ENCODE measurements at regions not wholly inside any gene's neighbourhood (a gene's known extent, or its start where the extent isn't known, plus 50 kb on each side); places are given as distances from the start of the nearest gene placed in this dataset.

DNA sequence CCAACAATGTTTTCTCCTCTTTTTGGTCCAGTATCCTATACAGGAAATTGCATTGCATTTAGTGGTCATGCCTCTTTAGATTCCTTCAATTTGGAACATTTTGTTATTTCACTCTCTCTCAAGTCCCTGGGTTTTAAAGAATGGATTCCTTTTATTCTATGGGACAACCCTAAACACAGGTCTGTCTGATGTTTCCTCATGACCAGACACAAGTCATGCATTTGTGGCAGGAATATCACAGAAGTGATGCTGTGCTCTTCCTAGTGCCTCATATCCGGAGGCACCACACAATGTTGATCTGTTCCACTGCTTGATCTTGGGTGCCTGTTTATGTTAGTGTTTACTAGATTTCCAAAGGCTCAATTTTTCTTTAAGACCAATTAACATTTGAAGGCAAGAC, 69.7 kb upstream of the H2AZ1 start (continued):
- TF ChIP-seq AFF4 (CRISPR knock-in tag; IDR thresholded peaks at IDR 0.05): no peak
- no peak for TF ChIP-seq ILK (tag; IDR thresholded peaks at IDR 0.05; ENCODE audit: borderline replicate concordance, low read depth)
- no peak for TF ChIP-seq SUPT5H (IDR thresholded peaks at IDR 0.05)

GRCh38 chr4:100017637-100018310, 67.7 kb upstream of the H2AZ1 start:
- Histone ChIP-seq H3K4me1 (replicated peaks in 1 of 2; ENCODE audit: control insufficient read depth in 2 of 2, insufficient read depth in 2 of 2, low read length in 2 of 2) (no peaks in the 10 kb centered on the region), H3K9me3 (replicated peaks; ENCODE audit: control insufficient read depth, insufficient read depth, low read depth, low read length) (no peaks in the 10 kb centered on the region), H3K27me3 (ENCODE audit: control insufficient read depth in 2 of 2, insufficient read depth in 2 of 2, low read length in 2 of 2) (no peaks in the 10 kb centered on the region), H3K27ac (ENCODE audit: extremely low read depth, low read depth, low read length) (no peak overlapping the region), H3K4me2 (ENCODE audit: insufficient read depth, low read length) (no peak overlapping the region), H3K9ac (ENCODE audit: insufficient read depth in 1 of 2, low read depth in 2 of 2, low read length in 2 of 2) (no peak overlapping the region), H2AFZ (ENCODE audit: low read depth, low read length) (no peak overlapping the region), H4K20me1 (replicated peaks; ENCODE audit: control insufficient read depth, insufficient read depth, low read length) (no peaks in the 10 kb centered on the region), H3K9me1 (ENCODE audit: control insufficient read depth, insufficient read depth, low read length) (no peaks in the 10 kb centered on the region), H3K36me3 (ENCODE audit: control insufficient read depth, insufficient read depth, low read length) (no peaks in the 10 kb centered on the region), H3K79me2 (ENCODE audit: control insufficient read depth, insufficient read depth, low read length) (no peaks in the 10 kb centered on the region), H3K4me3 (no peak overlapping the region)
- no TSS peak for BruUV-seq (replicated peaks)
- in situ Hi-C loops (cut with MboI): no loop called here
- ChIA-PET POLR2A (interaction anchor here (1.4 kb wide), 1 partner anchor 69 kb away, joined by 3 read pairs; no protein-coding TSS in a partner anchor), CTCF (ENCODE audit: low intra/inter-chr PET ratio) (no interaction called here)
- ATAC-seq (no peak), FAIRE-seq (no peak), DNase-seq (ENCODE audit: extremely low read depth in 1 of 4, low spot score in 3 of 4) (no peak)
- intact Hi-C loops (cut with micrococcal nuclease): no loop called here
- 0% methylated on average over 3 of the region's 3 CpGs for WGBS (ENCODE audit: insufficient coverage, low coverage, missing lambda C conversion rate)
- no peak for TF ChIP-seq E2F4 (CRISPR knock-in tag; IDR thresholded peaks at IDR 0.05; ENCODE audit: low read depth)
- TF ChIP-seq MEF2D (tag; conservative IDR thresholded peaks at IDR 0.05; ENCODE audit: low read depth): no peak
- TF ChIP-seq PRDM10 (IDR thresholded peaks at IDR 0.05; ENCODE audit: partially characterized antibody): no peak
- TF ChIP-seq ELF2 (CRISPR knock-in tag; IDR thresholded peaks at IDR 0.05): no peak
- no peak for TF ChIP-seq MEIS2 (IDR thresholded peaks at IDR 0.05; ENCODE audit: partially characterized antibody)
- no peak for TF ChIP-seq BRD4 (IDR thresholded peaks at IDR 0.05)
- TF ChIP-seq, protein P1, sequence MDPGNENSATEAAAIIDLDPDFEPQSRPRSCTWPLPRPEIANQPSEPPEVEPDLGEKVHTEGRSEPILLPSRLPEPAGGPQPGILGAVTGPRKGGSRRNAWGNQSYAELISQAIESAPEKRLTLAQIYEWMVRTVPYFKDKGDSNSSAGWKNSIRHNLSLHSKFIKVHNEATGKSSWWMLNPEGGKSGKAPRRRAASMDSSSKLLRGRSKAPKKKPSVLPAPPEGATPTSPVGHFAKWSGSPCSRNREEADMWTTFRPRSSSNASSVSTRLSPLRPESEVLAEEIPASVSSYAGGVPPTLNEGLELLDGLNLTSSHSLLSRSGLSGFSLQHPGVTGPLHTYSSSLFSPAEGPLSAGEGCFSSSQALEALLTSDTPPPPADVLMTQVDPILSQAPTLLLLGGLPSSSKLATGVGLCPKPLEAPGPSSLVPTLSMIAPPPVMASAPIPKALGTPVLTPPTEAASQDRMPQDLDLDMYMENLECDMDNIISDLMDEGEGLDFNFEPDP (CRISPR knock-in tag; IDR thresholded peaks at IDR 0.05): no peak
- TF ChIP-seq DACH1 (IDR thresholded peaks at IDR 0.05; ENCODE audit: partially characterized antibody): no peak

All from K562 (cell line).